GM23338 (cell line): ENCODE measurements at regions not wholly inside any gene's neighbourhood (a gene's known extent, or its start where the extent isn't known, plus 50 kb on each side); places are given as distances from the start of the nearest gene placed in this dataset.

Experiments used
- ATAC-seq: fragments of 200-7000 bp; cut with Tn5 transposase; 3 replicates; pipeline ENCODE4 v1.9.1; 2020
- DNase-seq: peaks from one replicate; pipeline ENCODE4 v3.0.0-alpha.2; 2015; ENCODE audit warnings: low spot score
- H2AFZ ChIP-seq: fragments of 200-600 bp; sonication (generic); 2 replicates; pipeline ENCODE4 v1.8.0; 2016; ENCODE audit warnings: antibody characterized with exemption, mild to moderate bottlenecking, moderate library complexity
- H3F3A ChIP-seq: fragments of 200-600 bp; sonication (generic); replicated peaks from 2 replicates; pipeline ENCODE4 v1.8.0; 2017; ENCODE audit warnings: antibody characterized with exemption, mixed run types, low read depth
- H3K27ac ChIP-seq: fragments of 200-600 bp; sonication (generic); 2 replicates; pipeline ENCODE4 v1.6.1; 2016; ENCODE audit warnings: low read depth
- H3K27me3 ChIP-seq: fragments of 200-600 bp; sonication (generic); 2 replicates; pipeline ENCODE4 v1.8.0; 2016; ENCODE audit warnings: mild to moderate bottlenecking, mixed run types, moderate library complexity; ENCODE audit not compliant: insufficient read depth
- H3K36me3 ChIP-seq: fragments of 200-600 bp; sonication (generic); 2 replicates; pipeline ENCODE4 v1.8.0; 2016; ENCODE audit warnings: mild to moderate bottlenecking; ENCODE audit not compliant: insufficient read depth
- H3K4me1 ChIP-seq: fragments of 200-600 bp; sonication (generic); 2 replicates; pipeline ENCODE4 v1.8.0; 2016; ENCODE audit warnings: mild to moderate bottlenecking, moderate library complexity; ENCODE audit not compliant: insufficient read depth
- H3K4me2 ChIP-seq: fragments of 200-600 bp; sonication (generic); 2 replicates; pipeline ENCODE4 v1.7.1; 2017; ENCODE audit warnings: mixed run types
- H3K4me3 ChIP-seq: fragments of 200-600 bp; sonication (generic); 2 replicates; pipeline ENCODE4 v1.6.1; 2016; ENCODE audit warnings: mixed run types
- H3K79me2 ChIP-seq: fragments of 200-600 bp; sonication (generic); replicated peaks from 2 replicates; pipeline ENCODE4 v1.8.0; 2017; ENCODE audit warnings: mild to moderate bottlenecking; ENCODE audit not compliant: insufficient read depth
- H3K9me2 ChIP-seq: fragments of 200-600 bp; sonication (generic); 2 replicates; pipeline ENCODE4 v1.8.0; 2017; ENCODE audit not compliant: insufficient read depth
- H4K20me1 ChIP-seq: fragments of 200-600 bp; sonication (generic); replicated peaks from 2 replicates; pipeline ENCODE4 v1.8.0; 2017; ENCODE audit warnings: mild to moderate bottlenecking; ENCODE audit not compliant: insufficient read depth
- H3K27ac Mint-ChIP-seq: 2 replicates; pipeline ENCODE4 v1.8.0; 2020; ENCODE audit warnings: inconsistent platforms, mild to moderate bottlenecking, moderate library complexity, mixed read lengths
- H3K27me3 Mint-ChIP-seq: 3 replicates; pipeline ENCODE4 v1.8.0; 2022; ENCODE audit warnings: low read depth, mild to moderate bottlenecking, moderate library complexity, mixed read lengths, inconsistent platforms; ENCODE audit not compliant: insufficient read depth, poor library complexity
- H3K36me3 Mint-ChIP-seq: 3 replicates; pipeline ENCODE4 v1.8.0; 2021; ENCODE audit warnings: low read depth, mild to moderate bottlenecking, inconsistent platforms, moderate library complexity, mixed read lengths
- H3K4me1 Mint-ChIP-seq: 3 replicates; pipeline ENCODE4 v1.8.0; 2020; ENCODE audit warnings: mild to moderate bottlenecking, inconsistent platforms, mixed read lengths
- H3K4me3 Mint-ChIP-seq: 3 replicates; pipeline ENCODE4 v1.8.0; 2021; ENCODE audit warnings: moderate library complexity, mild to moderate bottlenecking, inconsistent platforms, mixed read lengths
- H3K9me3 Mint-ChIP-seq: 3 replicates; pipeline ENCODE4 v1.8.0; 2020; ENCODE audit warnings: moderate library complexity, mild to moderate bottlenecking, inconsistent platforms, mixed read lengths
- CREB1 ChIP-seq: fragments of 250-450 bp; sonication (Bioruptor Pico); IDR thresholded peaks from 2 replicates; pipeline ENCODE4 v1.5.0; 2020; ENCODE audit warnings: low read depth, mild to moderate bottlenecking, moderate library complexity
- EZH2 ChIP-seq: fragments of 200-600 bp; sonication (generic); IDR thresholded peaks from one replicate; pipeline ENCODE4 v1.8.0; 2017; ENCODE audit warnings: antibody characterized with exemption, mild to moderate bottlenecking, low read depth; ENCODE audit not compliant: unreplicated experiment
- NANOG ChIP-seq: IDR thresholded peaks from 2 replicates; pipeline ENCODE4 v1.6.1; 2016; ENCODE audit warnings: antibody characterized with exemption, borderline replicate concordance
- POLR2AphosphoS5 ChIP-seq: IDR thresholded peaks from 2 replicates; pipeline ENCODE4 v1.6.1; 2016; ENCODE audit warnings: antibody characterized with exemption, low read depth
- STAT1 ChIP-seq: IDR thresholded peaks from one replicate; pipeline ENCODE4 v1.6.1; 2016; ENCODE audit warnings: antibody characterized with exemption; ENCODE audit not compliant: unreplicated experiment
- ZNF114 ChIP-seq: fragments of 250-450 bp; sonication (Bioruptor Pico); IDR thresholded peaks from 2 replicates; pipeline ENCODE4 v1.5.0; 2020; ENCODE audit warnings: mild to moderate bottlenecking, moderate library complexity
- ZNF331 ChIP-seq: fragments of 250-450 bp; sonication (Bioruptor Pico); IDR thresholded peaks from 2 replicates; pipeline ENCODE4 v1.5.0; 2020; ENCODE audit warnings: low read depth, mild to moderate bottlenecking, moderate library complexity
- TF ChIP-seq, protein P1 (sequence below): fragments of 250-450 bp; sonication (Bioruptor Pico); IDR thresholded peaks from 2 replicates; pipeline ENCODE4 v1.5.0; 2020; ENCODE audit warnings: mild to moderate bottlenecking, moderate library complexity
- TF ChIP-seq, protein P2 (sequence below), 2 experiments: fragments of 200-600 bp in 1 of 2; sonication (generic) in 1 of 2; conservative IDR thresholded peaks; 2 replicates each; pipeline versions ENCODE4 v1.5.1 to v1.6.1; 2016 to 2017; ENCODE audit warnings: antibody characterized with exemption in 2 of 2, low read depth in 2 of 2, mild to moderate bottlenecking in 2 of 2, moderate library complexity in 1 of 2
- TF ChIP-seq, protein P3 (sequence below): IDR thresholded peaks from one replicate; pipeline ENCODE4 v1.6.1; 2018; ENCODE audit warnings: antibody characterized with exemption; ENCODE audit not compliant: unreplicated experiment

DNA sequence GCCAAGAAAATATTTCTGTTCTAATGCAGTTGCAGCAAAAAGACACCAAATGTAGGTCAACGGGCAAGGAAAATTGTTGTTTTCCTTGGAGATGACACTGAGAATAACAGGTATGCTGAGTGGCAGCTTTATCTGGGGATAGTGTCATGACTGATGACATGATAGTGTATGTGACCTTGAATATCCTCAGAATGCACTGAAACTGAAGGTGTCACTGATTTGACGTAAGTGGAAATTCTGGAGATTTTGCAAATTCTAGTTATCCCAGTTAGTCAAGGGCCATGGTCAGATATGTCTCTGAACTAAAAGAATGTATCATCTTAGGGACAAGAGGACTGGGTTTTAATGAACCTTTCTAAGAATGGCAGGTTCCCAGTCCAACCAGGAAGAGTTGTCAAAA lies 138.0 kb upstream of the C9orf72 start:
- H3K27me3 ChIP-seq: no peaks in the 10 kb centered on the region
- TF ChIP-seq ZNF114 (CRISPR knock-in tag) (no peak), ZNF331 (no peak)

DNA sequence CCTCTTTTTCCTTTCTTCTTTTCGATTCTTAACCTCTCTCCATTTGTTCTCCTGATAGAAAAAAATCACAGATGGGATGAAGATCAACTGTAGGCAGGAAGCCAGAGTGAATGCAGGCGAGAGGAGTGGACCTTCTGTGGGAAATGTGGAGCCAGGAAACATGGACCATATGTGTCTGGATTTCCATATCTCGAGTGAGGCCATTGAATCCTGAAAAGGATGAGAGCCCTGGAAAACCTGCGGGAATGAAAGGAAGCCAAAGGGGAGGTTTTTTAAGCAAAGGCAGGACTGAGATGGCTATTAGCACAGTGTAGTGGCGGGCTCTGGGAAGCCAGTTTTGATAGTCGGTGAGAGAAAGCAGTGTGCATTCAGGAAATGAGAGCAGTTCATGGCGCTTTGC lies 139.5 kb upstream of the C9orf72 start:
- peaks cover 6% of the 10 kb centered on the region; the same call in 1 of the 3 replicates for H3K9me3 Mint-ChIP-seq
- Histone ChIP-seq H3K4me1 (no peaks in the 10 kb centered on the region), H3K36me3 (no peaks in the 10 kb centered on the region), H2AFZ (no peak overlapping the region), H3K4me2 (no peak overlapping the region), H3F3A (no peaks in the 10 kb centered on the region), H4K20me1 (no peaks in the 10 kb centered on the region), H3K27me3 (no peaks in the 10 kb centered on the region), H3K4me3 (no peak overlapping the region), H3K79me2 (no peaks in the 10 kb centered on the region), H3K27ac (no peak overlapping the region), H3K9me2 (0 out of 2 replicates have a peak, but pooled peaks cover 13% of the 10 kb centered on the region)
- DNase-seq (no peak), ATAC-seq (no peak)
- H3K4me1 Mint-ChIP-seq: no peaks in the 10 kb centered on the region
- H3K27me3 Mint-ChIP-seq: peaks cover 2% of the 10 kb centered on the region
- no peak overlapping the region for H3K27ac Mint-ChIP-seq
- no peaks in the 10 kb centered on the region; the same call in 2 of the 3 replicates for H3K36me3 Mint-ChIP-seq
- no peak overlapping the region for H3K4me3 Mint-ChIP-seq
- TF ChIP-seq CREB1 (CRISPR knock-in tag) (no peak), STAT1 (no peak), NANOG (no peak), ZNF114 (CRISPR knock-in tag) (no peak), POLR2AphosphoS5 (no peak), EZH2 (no peak)
- TF ChIP-seq, protein P1, sequence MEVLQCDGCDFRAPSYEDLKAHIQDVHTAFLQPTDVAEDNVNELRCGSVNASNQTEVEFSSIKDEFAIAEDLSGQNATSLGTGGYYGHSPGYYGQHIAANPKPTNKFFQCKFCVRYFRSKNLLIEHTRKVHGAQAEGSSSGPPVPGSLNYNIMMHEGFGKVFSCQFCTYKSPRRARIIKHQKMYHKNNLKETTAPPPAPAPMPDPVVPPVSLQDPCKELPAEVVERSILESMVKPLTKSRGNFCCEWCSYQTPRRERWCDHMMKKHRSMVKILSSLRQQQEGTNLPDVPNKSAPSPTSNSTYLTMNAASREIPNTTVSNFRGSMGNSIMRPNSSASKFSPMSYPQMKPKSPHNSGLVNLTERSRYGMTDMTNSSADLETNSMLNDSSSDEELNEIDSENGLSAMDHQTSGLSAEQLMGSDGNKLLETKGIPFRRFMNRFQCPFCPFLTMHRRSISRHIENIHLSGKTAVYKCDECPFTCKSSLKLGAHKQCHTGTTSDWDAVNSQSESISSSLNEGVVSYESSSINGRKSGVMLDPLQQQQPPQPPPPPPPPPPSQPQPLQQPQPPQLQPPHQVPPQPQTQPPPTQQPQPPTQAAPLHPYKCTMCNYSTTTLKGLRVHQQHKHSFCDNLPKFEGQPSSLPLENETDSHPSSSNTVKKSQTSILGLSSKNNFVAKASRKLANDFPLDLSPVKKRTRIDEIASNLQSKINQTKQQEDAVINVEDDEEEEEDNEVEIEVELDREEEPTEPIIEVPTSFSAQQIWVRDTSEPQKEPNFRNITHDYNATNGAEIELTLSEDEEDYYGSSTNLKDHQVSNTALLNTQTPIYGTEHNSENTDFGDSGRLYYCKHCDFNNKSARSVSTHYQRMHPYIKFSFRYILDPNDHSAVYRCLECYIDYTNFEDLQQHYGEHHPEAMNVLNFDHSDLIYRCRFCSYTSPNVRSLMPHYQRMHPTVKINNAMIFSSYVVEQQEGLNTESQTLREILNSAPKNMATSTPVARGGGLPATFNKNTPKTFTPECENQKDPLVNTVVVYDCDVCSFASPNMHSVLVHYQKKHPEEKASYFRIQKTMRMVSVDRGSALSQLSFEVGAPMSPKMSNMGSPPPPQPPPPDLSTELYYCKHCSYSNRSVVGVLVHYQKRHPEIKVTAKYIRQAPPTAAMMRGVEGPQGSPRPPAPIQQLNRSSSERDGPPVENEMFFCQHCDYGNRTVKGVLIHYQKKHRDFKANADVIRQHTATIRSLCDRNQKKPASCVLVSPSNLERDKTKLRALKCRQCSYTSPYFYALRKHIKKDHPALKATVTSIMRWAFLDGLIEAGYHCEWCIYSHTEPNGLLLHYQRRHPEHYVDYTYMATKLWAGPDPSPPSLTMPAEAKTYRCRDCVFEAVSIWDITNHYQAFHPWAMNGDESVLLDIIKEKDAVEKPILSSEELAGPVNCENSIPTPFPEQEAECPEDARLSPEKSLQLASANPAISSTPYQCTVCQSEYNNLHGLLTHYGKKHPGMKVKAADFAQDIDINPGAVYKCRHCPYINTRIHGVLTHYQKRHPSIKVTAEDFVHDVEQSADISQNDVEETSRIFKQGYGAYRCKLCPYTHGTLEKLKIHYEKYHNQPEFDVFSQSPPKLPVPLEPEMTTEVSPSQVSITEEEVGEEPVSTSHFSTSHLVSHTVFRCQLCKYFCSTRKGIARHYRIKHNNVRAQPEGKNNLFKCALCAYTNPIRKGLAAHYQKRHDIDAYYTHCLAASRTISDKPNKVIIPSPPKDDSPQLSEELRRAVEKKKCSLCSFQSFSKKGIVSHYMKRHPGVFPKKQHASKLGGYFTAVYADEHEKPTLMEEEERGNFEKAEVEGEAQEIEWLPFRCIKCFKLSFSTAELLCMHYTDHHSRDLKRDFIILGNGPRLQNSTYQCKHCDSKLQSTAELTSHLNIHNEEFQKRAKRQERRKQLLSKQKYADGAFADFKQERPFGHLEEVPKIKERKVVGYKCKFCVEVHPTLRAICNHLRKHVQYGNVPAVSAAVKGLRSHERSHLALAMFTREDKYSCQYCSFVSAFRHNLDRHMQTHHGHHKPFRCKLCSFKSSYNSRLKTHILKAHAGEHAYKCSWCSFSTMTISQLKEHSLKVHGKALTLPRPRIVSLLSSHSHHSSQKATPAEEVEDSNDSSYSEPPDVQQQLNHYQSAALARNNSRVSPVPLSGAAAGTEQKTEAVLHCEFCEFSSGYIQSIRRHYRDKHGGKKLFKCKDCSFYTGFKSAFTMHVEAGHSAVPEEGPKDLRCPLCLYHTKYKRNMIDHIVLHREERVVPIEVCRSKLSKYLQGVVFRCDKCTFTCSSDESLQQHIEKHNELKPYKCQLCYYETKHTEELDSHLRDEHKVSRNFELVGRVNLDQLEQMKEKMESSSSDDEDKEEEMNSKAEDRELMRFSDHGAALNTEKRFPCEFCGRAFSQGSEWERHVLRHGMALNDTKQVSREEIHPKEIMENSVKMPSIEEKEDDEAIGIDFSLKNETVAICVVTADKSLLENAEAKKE (CRISPR knock-in tag): no peak
- TF ChIP-seq, protein P2, sequence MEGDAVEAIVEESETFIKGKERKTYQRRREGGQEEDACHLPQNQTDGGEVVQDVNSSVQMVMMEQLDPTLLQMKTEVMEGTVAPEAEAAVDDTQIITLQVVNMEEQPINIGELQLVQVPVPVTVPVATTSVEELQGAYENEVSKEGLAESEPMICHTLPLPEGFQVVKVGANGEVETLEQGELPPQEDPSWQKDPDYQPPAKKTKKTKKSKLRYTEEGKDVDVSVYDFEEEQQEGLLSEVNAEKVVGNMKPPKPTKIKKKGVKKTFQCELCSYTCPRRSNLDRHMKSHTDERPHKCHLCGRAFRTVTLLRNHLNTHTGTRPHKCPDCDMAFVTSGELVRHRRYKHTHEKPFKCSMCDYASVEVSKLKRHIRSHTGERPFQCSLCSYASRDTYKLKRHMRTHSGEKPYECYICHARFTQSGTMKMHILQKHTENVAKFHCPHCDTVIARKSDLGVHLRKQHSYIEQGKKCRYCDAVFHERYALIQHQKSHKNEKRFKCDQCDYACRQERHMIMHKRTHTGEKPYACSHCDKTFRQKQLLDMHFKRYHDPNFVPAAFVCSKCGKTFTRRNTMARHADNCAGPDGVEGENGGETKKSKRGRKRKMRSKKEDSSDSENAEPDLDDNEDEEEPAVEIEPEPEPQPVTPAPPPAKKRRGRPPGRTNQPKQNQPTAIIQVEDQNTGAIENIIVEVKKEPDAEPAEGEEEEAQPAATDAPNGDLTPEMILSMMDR (conservative IDR thresholded peaks at IDR 0.05; ENCODE audit: low read depth in 2 of 2): no peak
- TF ChIP-seq, protein P3, sequence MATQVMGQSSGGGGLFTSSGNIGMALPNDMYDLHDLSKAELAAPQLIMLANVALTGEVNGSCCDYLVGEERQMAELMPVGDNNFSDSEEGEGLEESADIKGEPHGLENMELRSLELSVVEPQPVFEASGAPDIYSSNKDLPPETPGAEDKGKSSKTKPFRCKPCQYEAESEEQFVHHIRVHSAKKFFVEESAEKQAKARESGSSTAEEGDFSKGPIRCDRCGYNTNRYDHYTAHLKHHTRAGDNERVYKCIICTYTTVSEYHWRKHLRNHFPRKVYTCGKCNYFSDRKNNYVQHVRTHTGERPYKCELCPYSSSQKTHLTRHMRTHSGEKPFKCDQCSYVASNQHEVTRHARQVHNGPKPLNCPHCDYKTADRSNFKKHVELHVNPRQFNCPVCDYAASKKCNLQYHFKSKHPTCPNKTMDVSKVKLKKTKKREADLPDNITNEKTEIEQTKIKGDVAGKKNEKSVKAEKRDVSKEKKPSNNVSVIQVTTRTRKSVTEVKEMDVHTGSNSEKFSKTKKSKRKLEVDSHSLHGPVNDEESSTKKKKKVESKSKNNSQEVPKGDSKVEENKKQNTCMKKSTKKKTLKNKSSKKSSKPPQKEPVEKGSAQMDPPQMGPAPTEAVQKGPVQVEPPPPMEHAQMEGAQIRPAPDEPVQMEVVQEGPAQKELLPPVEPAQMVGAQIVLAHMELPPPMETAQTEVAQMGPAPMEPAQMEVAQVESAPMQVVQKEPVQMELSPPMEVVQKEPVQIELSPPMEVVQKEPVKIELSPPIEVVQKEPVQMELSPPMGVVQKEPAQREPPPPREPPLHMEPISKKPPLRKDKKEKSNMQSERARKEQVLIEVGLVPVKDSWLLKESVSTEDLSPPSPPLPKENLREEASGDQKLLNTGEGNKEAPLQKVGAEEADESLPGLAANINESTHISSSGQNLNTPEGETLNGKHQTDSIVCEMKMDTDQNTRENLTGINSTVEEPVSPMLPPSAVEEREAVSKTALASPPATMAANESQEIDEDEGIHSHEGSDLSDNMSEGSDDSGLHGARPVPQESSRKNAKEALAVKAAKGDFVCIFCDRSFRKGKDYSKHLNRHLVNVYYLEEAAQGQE: no peak

More for the DNA sequence above, 138.0 kb upstream of the C9orf72 start:
- Mint-ChIP-seq H3K36me3 (no peaks in the 10 kb centered on the region; the same call in 2 of the 3 replicates), H3K4me1 (no peaks in the 10 kb centered on the region), H3K4me3 (no peak overlapping the region), H3K9me3 (peaks cover 6% of the 10 kb centered on the region; the same call in 1 of the 3 replicates), H3K27me3 (peaks cover 2% of the 10 kb centered on the region), H3K27ac (no peak overlapping the region)
- Histone ChIP-seq H3K4me1 (no peaks in the 10 kb centered on the region), H3K79me2 (no peaks in the 10 kb centered on the region), H3F3A (no peaks in the 10 kb centered on the region), H2AFZ (no peak overlapping the region), H4K20me1 (no peaks in the 10 kb centered on the region), H3K4me2 (no peak overlapping the region), H3K27ac (no peak overlapping the region), H3K4me3 (no peak overlapping the region), H3K9me2 (0 out of 2 replicates have a peak, but pooled peaks cover 13% of the 10 kb centered on the region), H3K36me3 (no peaks in the 10 kb centered on the region)
- DNase-seq (no peak), ATAC-seq (no peak)
